GM23338 (cell line): ENCODE measurements at regions not wholly inside any gene's neighbourhood (a gene's known extent, or its start where the extent isn't known, plus 50 kb on each side); places are given as distances from the start of the nearest gene placed in this dataset.

Source experiments
- ATAC-seq: fragments of 200-7000 bp; cut with Tn5 transposase; 3 replicates; pipeline ENCODE4 v1.9.1; 2020
- DNase-seq: peaks from one replicate; pipeline ENCODE4 v3.0.0-alpha.2; 2015; ENCODE audit warnings: low spot score
- H2AFZ ChIP-seq: fragments of 200-600 bp; sonication (generic); 2 replicates; pipeline ENCODE4 v1.8.0; 2016; ENCODE audit warnings: antibody characterized with exemption, mild to moderate bottlenecking, moderate library complexity
- H3F3A ChIP-seq: fragments of 200-600 bp; sonication (generic); replicated peaks from 2 replicates; pipeline ENCODE4 v1.8.0; 2017; ENCODE audit warnings: antibody characterized with exemption, mixed run types, low read depth
- H3K27ac ChIP-seq: fragments of 200-600 bp; sonication (generic); 2 replicates; pipeline ENCODE4 v1.6.1; 2016; ENCODE audit warnings: low read depth
- H3K27me3 ChIP-seq: fragments of 200-600 bp; sonication (generic); 2 replicates; pipeline ENCODE4 v1.8.0; 2016; ENCODE audit warnings: mild to moderate bottlenecking, mixed run types, moderate library complexity; ENCODE audit not compliant: insufficient read depth
- H3K36me3 ChIP-seq: fragments of 200-600 bp; sonication (generic); 2 replicates; pipeline ENCODE4 v1.8.0; 2016; ENCODE audit warnings: mild to moderate bottlenecking; ENCODE audit not compliant: insufficient read depth
- H3K4me1 ChIP-seq: fragments of 200-600 bp; sonication (generic); 2 replicates; pipeline ENCODE4 v1.8.0; 2016; ENCODE audit warnings: mild to moderate bottlenecking, moderate library complexity; ENCODE audit not compliant: insufficient read depth
- H3K4me2 ChIP-seq: fragments of 200-600 bp; sonication (generic); 2 replicates; pipeline ENCODE4 v1.7.1; 2017; ENCODE audit warnings: mixed run types
- H3K4me3 ChIP-seq: fragments of 200-600 bp; sonication (generic); 2 replicates; pipeline ENCODE4 v1.6.1; 2016; ENCODE audit warnings: mixed run types
- H3K79me2 ChIP-seq: fragments of 200-600 bp; sonication (generic); replicated peaks from 2 replicates; pipeline ENCODE4 v1.8.0; 2017; ENCODE audit warnings: mild to moderate bottlenecking; ENCODE audit not compliant: insufficient read depth
- H3K9me2 ChIP-seq: fragments of 200-600 bp; sonication (generic); 2 replicates; pipeline ENCODE4 v1.8.0; 2017; ENCODE audit not compliant: insufficient read depth
- H4K20me1 ChIP-seq: fragments of 200-600 bp; sonication (generic); replicated peaks from 2 replicates; pipeline ENCODE4 v1.8.0; 2017; ENCODE audit warnings: mild to moderate bottlenecking; ENCODE audit not compliant: insufficient read depth
- H3K27ac Mint-ChIP-seq: 2 replicates; pipeline ENCODE4 v1.8.0; 2020; ENCODE audit warnings: inconsistent platforms, mild to moderate bottlenecking, moderate library complexity, mixed read lengths
- H3K27me3 Mint-ChIP-seq: 3 replicates; pipeline ENCODE4 v1.8.0; 2022; ENCODE audit warnings: low read depth, mild to moderate bottlenecking, moderate library complexity, mixed read lengths, inconsistent platforms; ENCODE audit not compliant: insufficient read depth, poor library complexity
- H3K36me3 Mint-ChIP-seq: 3 replicates; pipeline ENCODE4 v1.8.0; 2021; ENCODE audit warnings: low read depth, mild to moderate bottlenecking, inconsistent platforms, moderate library complexity, mixed read lengths
- H3K4me1 Mint-ChIP-seq: 3 replicates; pipeline ENCODE4 v1.8.0; 2020; ENCODE audit warnings: mild to moderate bottlenecking, inconsistent platforms, mixed read lengths
- H3K4me3 Mint-ChIP-seq: 3 replicates; pipeline ENCODE4 v1.8.0; 2021; ENCODE audit warnings: moderate library complexity, mild to moderate bottlenecking, inconsistent platforms, mixed read lengths
- H3K9me3 Mint-ChIP-seq: 3 replicates; pipeline ENCODE4 v1.8.0; 2020; ENCODE audit warnings: moderate library complexity, mild to moderate bottlenecking, inconsistent platforms, mixed read lengths
- CREB1 ChIP-seq: fragments of 250-450 bp; sonication (Bioruptor Pico); IDR thresholded peaks from 2 replicates; pipeline ENCODE4 v1.5.0; 2020; ENCODE audit warnings: low read depth, mild to moderate bottlenecking, moderate library complexity
- CTCF ChIP-seq, 2 experiments: fragments of 200-600 bp in 1 of 2; sonication (generic) in 1 of 2; conservative IDR thresholded peaks; 2 replicates each; pipeline versions ENCODE4 v1.5.1 to v1.6.1; 2016 to 2017; ENCODE audit warnings: antibody characterized with exemption in 2 of 2, low read depth in 2 of 2, mild to moderate bottlenecking in 2 of 2, moderate library complexity in 1 of 2
- EZH2phosphoT487 ChIP-seq: fragments of 200-600 bp; sonication (generic); IDR thresholded peaks from one replicate; pipeline ENCODE4 v1.8.1; 2018; ENCODE audit warnings: antibody characterized with exemption; ENCODE audit not compliant: unreplicated experiment
- JUNB ChIP-seq: IDR thresholded peaks from one replicate; pipeline ENCODE4 v1.6.1; 2016; ENCODE audit warnings: antibody characterized with exemption; ENCODE audit not compliant: unreplicated experiment
- POLR2AphosphoS5 ChIP-seq: IDR thresholded peaks from 2 replicates; pipeline ENCODE4 v1.6.1; 2016; ENCODE audit warnings: antibody characterized with exemption, low read depth
- ZNF114 ChIP-seq: fragments of 250-450 bp; sonication (Bioruptor Pico); IDR thresholded peaks from 2 replicates; pipeline ENCODE4 v1.5.0; 2020; ENCODE audit warnings: mild to moderate bottlenecking, moderate library complexity
- ZNF331 ChIP-seq: fragments of 250-450 bp; sonication (Bioruptor Pico); IDR thresholded peaks from 2 replicates; pipeline ENCODE4 v1.5.0; 2020; ENCODE audit warnings: low read depth, mild to moderate bottlenecking, moderate library complexity
- TF ChIP-seq, protein P1 (sequence below): fragments of 250-450 bp; sonication (Bioruptor Pico); IDR thresholded peaks from 2 replicates; pipeline ENCODE4 v1.5.0; 2020; ENCODE audit warnings: mild to moderate bottlenecking, moderate library complexity
- TF ChIP-seq, protein P2 (sequence below): IDR thresholded peaks from one replicate; pipeline ENCODE4 v1.6.1; 2018; ENCODE audit warnings: antibody characterized with exemption; ENCODE audit not compliant: unreplicated experiment

DNA sequence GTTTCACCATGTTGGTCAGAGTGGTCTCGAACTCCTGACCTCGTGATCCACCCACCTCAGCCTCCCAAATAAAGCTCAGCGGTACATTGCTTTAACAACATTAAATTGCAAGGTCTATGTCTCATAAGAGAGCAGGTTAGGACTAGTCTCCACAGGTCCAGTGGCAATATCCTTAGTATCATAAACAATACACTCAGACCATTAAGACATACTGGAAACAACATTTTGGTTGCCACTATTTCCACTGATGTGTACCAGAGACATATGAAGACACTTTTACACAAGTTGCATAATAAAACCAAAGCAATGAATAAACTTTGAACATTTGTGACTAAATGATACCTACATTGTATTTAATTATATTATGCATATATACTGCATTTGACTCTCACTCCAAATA is 1130.0 kb downstream of the TSN start:
- DNase-seq (no peak), ATAC-seq (no peak)
- H3K27me3 Mint-ChIP-seq = no peaks in the 10 kb centered on the region
- H3K36me3 ChIP-seq = no peaks in the 10 kb centered on the region
- H3K79me2 ChIP-seq = no peaks in the 10 kb centered on the region
- H3K4me1 ChIP-seq = no peaks in the 10 kb centered on the region
- no peaks in the 10 kb centered on the region for H3K9me2 ChIP-seq
- no peaks in the 10 kb centered on the region for H3K27me3 ChIP-seq
- H3K4me3 Mint-ChIP-seq = no peak overlapping the region
- no peaks in the 10 kb centered on the region for H3F3A ChIP-seq
- H3K4me3 ChIP-seq = no peak overlapping the region
- TF ChIP-seq POLR2AphosphoS5 (no peak), EZH2phosphoT487 (no peak), JUNB (no peak), CTCF (conservative IDR thresholded peaks at IDR 0.05; ENCODE audit: low read depth in 2 of 2) (no peak), CREB1 (CRISPR knock-in tag) (no peak), ZNF114 (CRISPR knock-in tag) (no peak), ZNF331 (no peak)
- TF ChIP-seq, protein P1, sequence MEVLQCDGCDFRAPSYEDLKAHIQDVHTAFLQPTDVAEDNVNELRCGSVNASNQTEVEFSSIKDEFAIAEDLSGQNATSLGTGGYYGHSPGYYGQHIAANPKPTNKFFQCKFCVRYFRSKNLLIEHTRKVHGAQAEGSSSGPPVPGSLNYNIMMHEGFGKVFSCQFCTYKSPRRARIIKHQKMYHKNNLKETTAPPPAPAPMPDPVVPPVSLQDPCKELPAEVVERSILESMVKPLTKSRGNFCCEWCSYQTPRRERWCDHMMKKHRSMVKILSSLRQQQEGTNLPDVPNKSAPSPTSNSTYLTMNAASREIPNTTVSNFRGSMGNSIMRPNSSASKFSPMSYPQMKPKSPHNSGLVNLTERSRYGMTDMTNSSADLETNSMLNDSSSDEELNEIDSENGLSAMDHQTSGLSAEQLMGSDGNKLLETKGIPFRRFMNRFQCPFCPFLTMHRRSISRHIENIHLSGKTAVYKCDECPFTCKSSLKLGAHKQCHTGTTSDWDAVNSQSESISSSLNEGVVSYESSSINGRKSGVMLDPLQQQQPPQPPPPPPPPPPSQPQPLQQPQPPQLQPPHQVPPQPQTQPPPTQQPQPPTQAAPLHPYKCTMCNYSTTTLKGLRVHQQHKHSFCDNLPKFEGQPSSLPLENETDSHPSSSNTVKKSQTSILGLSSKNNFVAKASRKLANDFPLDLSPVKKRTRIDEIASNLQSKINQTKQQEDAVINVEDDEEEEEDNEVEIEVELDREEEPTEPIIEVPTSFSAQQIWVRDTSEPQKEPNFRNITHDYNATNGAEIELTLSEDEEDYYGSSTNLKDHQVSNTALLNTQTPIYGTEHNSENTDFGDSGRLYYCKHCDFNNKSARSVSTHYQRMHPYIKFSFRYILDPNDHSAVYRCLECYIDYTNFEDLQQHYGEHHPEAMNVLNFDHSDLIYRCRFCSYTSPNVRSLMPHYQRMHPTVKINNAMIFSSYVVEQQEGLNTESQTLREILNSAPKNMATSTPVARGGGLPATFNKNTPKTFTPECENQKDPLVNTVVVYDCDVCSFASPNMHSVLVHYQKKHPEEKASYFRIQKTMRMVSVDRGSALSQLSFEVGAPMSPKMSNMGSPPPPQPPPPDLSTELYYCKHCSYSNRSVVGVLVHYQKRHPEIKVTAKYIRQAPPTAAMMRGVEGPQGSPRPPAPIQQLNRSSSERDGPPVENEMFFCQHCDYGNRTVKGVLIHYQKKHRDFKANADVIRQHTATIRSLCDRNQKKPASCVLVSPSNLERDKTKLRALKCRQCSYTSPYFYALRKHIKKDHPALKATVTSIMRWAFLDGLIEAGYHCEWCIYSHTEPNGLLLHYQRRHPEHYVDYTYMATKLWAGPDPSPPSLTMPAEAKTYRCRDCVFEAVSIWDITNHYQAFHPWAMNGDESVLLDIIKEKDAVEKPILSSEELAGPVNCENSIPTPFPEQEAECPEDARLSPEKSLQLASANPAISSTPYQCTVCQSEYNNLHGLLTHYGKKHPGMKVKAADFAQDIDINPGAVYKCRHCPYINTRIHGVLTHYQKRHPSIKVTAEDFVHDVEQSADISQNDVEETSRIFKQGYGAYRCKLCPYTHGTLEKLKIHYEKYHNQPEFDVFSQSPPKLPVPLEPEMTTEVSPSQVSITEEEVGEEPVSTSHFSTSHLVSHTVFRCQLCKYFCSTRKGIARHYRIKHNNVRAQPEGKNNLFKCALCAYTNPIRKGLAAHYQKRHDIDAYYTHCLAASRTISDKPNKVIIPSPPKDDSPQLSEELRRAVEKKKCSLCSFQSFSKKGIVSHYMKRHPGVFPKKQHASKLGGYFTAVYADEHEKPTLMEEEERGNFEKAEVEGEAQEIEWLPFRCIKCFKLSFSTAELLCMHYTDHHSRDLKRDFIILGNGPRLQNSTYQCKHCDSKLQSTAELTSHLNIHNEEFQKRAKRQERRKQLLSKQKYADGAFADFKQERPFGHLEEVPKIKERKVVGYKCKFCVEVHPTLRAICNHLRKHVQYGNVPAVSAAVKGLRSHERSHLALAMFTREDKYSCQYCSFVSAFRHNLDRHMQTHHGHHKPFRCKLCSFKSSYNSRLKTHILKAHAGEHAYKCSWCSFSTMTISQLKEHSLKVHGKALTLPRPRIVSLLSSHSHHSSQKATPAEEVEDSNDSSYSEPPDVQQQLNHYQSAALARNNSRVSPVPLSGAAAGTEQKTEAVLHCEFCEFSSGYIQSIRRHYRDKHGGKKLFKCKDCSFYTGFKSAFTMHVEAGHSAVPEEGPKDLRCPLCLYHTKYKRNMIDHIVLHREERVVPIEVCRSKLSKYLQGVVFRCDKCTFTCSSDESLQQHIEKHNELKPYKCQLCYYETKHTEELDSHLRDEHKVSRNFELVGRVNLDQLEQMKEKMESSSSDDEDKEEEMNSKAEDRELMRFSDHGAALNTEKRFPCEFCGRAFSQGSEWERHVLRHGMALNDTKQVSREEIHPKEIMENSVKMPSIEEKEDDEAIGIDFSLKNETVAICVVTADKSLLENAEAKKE = no peak
- TF ChIP-seq, protein P2, sequence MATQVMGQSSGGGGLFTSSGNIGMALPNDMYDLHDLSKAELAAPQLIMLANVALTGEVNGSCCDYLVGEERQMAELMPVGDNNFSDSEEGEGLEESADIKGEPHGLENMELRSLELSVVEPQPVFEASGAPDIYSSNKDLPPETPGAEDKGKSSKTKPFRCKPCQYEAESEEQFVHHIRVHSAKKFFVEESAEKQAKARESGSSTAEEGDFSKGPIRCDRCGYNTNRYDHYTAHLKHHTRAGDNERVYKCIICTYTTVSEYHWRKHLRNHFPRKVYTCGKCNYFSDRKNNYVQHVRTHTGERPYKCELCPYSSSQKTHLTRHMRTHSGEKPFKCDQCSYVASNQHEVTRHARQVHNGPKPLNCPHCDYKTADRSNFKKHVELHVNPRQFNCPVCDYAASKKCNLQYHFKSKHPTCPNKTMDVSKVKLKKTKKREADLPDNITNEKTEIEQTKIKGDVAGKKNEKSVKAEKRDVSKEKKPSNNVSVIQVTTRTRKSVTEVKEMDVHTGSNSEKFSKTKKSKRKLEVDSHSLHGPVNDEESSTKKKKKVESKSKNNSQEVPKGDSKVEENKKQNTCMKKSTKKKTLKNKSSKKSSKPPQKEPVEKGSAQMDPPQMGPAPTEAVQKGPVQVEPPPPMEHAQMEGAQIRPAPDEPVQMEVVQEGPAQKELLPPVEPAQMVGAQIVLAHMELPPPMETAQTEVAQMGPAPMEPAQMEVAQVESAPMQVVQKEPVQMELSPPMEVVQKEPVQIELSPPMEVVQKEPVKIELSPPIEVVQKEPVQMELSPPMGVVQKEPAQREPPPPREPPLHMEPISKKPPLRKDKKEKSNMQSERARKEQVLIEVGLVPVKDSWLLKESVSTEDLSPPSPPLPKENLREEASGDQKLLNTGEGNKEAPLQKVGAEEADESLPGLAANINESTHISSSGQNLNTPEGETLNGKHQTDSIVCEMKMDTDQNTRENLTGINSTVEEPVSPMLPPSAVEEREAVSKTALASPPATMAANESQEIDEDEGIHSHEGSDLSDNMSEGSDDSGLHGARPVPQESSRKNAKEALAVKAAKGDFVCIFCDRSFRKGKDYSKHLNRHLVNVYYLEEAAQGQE = no peak
- H4K20me1 ChIP-seq = no peaks in the 10 kb centered on the region
- no peaks in the 10 kb centered on the region for H3K4me1 Mint-ChIP-seq
- H3K9me3 Mint-ChIP-seq = no peaks in the 10 kb centered on the region
- no peak overlapping the region for H3K4me2 ChIP-seq
- H2AFZ ChIP-seq = no peak overlapping the region
- no peaks in the 10 kb centered on the region for H3K36me3 Mint-ChIP-seq
- no peak overlapping the region for H3K27ac ChIP-seq
- H3K27ac Mint-ChIP-seq = no peak overlapping the region
